ENCODE measurements at regions not wholly inside any gene's neighbourhood (a gene's known extent, or its start where the extent isn't known, plus 50 kb on each side); places are given as distances from the start of the nearest gene placed in this dataset.
"Not testable (repeated sequence)": the region's sequence is repeated elsewhere in the genome, so short reads cannot be mapped to it uniquely, and the experiment has no call there.

GRCh38 chr16:51231702-51232101 lies 80.6 kb upstream of the SALL1 start:
- no peak for DNase-seq

- DNase-seq, result not testable (repeated sequence)
These were observed 79.0 kb upstream of the SALL1 start for GRCh38 chr16:51230035-51230434.

GRCh38 chr16:51228097-51228659 lies 77.1 kb upstream of the SALL1 start:
- no peak for DNase-seq

- DNase-seq, result no peak
These were observed 74.8 kb upstream of the SALL1 start for GRCh38 chr16:51225878-51226277.

GRCh38 chr16:51224317-51224716 lies 73.2 kb upstream of the SALL1 start:
- DNase-seq, result no peak

- no peak for DNase-seq
These were observed 70.9 kb upstream of the SALL1 start for GRCh38 chr16:51222016-51222415.

- no peak for DNase-seq
These were observed 60.1 kb upstream of the SALL1 start for GRCh38 chr16:51211148-51211547.

GRCh38 chr16:51210087-51210486 lies 59.0 kb upstream of the SALL1 start:
- no peak for DNase-seq

GRCh38 chr16:51201604-51202003 lies 50.5 kb upstream of the SALL1 start:
- no peak for DNase-seq

Data from NCI-H526 treated with DMSO at 0.1 percent for 48 hours (cell line).